ENCODE measurements at regions not wholly inside any gene's neighbourhood (a gene's known extent, or its start where the extent isn't known, plus 50 kb on each side); places are given as distances from the start of the nearest gene placed in this dataset.

DNA sequence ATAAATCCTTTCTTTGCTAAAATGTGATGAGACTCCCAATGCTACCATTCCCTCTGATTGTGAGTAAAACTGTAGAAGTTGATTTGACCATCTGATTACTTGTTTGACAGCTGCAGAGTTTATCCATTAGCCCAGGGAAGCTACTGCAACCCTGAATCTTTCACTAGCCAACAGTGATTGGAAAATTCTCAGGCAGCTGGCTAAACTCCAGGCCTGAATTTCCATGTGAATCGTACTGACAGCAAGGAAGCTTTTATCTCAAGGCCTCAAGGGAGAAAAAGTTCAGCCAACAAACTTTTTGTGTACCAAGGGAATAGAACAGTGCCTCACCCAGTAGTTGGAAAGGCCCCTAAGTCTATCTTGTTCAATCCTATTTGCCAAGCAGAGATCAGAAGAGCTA lies 246.7 kb upstream of the TRPM3 start:
- FAIRE-seq (no peak), DNase-seq (ENCODE audit: low read depth, low spot score) (no peak)
- no peak overlapping the region for H3K9ac ChIP-seq (replicated peaks; ENCODE audit: extremely low read depth, insufficient read depth, low read length)
- dilution Hi-C loops (cut with MboI; ENCODE audit: extremely low pct_ligation_motif_present, low sequenced_read_pairs): no loop called here
- H4K20me1 ChIP-seq (replicated peaks; ENCODE audit: control insufficient read depth, extremely low read depth, insufficient read depth, low read length): no peaks in the 10 kb centered on the region
- no peaks in the 10 kb centered on the region for H3K36me3 ChIP-seq (ENCODE audit: control insufficient read depth in 2 of 2, extremely low read depth in 1 of 2, insufficient read depth in 2 of 2, low read length in 2 of 2)
- no peak overlapping the region for H3K4me2 ChIP-seq (ENCODE audit: insufficient read depth, low read length)
- H3K9me1 ChIP-seq (replicated peaks; ENCODE audit: control insufficient read depth, extremely low read depth, insufficient read depth, low read length): no peaks in the 10 kb centered on the region
- TF ChIP-seq, protein P1, sequence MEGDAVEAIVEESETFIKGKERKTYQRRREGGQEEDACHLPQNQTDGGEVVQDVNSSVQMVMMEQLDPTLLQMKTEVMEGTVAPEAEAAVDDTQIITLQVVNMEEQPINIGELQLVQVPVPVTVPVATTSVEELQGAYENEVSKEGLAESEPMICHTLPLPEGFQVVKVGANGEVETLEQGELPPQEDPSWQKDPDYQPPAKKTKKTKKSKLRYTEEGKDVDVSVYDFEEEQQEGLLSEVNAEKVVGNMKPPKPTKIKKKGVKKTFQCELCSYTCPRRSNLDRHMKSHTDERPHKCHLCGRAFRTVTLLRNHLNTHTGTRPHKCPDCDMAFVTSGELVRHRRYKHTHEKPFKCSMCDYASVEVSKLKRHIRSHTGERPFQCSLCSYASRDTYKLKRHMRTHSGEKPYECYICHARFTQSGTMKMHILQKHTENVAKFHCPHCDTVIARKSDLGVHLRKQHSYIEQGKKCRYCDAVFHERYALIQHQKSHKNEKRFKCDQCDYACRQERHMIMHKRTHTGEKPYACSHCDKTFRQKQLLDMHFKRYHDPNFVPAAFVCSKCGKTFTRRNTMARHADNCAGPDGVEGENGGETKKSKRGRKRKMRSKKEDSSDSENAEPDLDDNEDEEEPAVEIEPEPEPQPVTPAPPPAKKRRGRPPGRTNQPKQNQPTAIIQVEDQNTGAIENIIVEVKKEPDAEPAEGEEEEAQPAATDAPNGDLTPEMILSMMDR (IDR thresholded peaks at IDR 0.05; ENCODE audit: extremely low read depth in 1 of 2, insufficient read depth in 1 of 2, low read depth in 1 of 2, low read length in 2 of 2): no peak
- no peak for TF ChIP-seq EZH2 (IDR thresholded peaks at IDR 0.05; ENCODE audit: borderline replicate concordance, low read depth, low read length, severe bottlenecking)
- no peak for TF ChIP-seq MYC (IDR thresholded peaks at IDR 0.05; ENCODE audit: low read depth, low read length)
- no peak for TF ChIP-seq JUN (IDR thresholded peaks at IDR 0.05; ENCODE audit: borderline replicate concordance, insufficient read depth, insufficient read length, low read depth)
- TF ChIP-seq POLR2AphosphoS5 (IDR thresholded peaks at IDR 0.05; ENCODE audit: insufficient read depth, low read depth, low read length): no peak
- TF ChIP-seq GATA2 (IDR thresholded peaks at IDR 0.05; ENCODE audit: insufficient read depth, insufficient read length, low read depth, low read length): no peak
- TF ChIP-seq, protein P2, sequence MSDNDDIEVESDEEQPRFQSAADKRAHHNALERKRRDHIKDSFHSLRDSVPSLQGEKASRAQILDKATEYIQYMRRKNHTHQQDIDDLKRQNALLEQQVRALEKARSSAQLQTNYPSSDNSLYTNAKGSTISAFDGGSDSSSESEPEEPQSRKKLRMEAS (IDR thresholded peaks at IDR 0.05; ENCODE audit: insufficient read depth, insufficient read length): no peak
- TF ChIP-seq POLR2A (IDR thresholded peaks at IDR 0.05; ENCODE audit: low read depth, low read length): no peak
- no peak for TF ChIP-seq FOS (IDR thresholded peaks at IDR 0.05; ENCODE audit: borderline replicate concordance, insufficient read depth, low read length)
- no peak overlapping the region for H3K27ac ChIP-seq (ENCODE audit: insufficient read depth, low read depth, low read length)
- no peak overlapping the region for H3K4me3 ChIP-seq (replicated peaks in 1 of 3; ENCODE audit: insufficient read depth in 1 of 3, low read depth in 1 of 3, low read length in 3 of 3)
- intact Hi-C loops (cut with micrococcal nuclease): no loop called here
- no peak overlapping the region for H2AFZ ChIP-seq (ENCODE audit: low read depth, low read length)
- ChIA-PET POLR2A (no interaction called here), CTCF (no interaction called here)
- H3K27me3 ChIP-seq (ENCODE audit: control insufficient read depth in 2 of 2, insufficient read depth in 2 of 2, low read length in 2 of 2): no peaks in the 10 kb centered on the region
- BruUV-seq (replicated peaks): no TSS peak
- H3K9me3 ChIP-seq (replicated peaks; ENCODE audit: control insufficient read depth, insufficient read depth, low read length): no peaks in the 10 kb centered on the region
- H3K4me1 ChIP-seq (ENCODE audit: control insufficient read depth, extremely low read depth, insufficient read depth, low read length): no peaks in the 10 kb centered on the region
- H3K79me2 ChIP-seq (ENCODE audit: control insufficient read depth, insufficient read depth, low read length): no peaks in the 10 kb centered on the region

Measured in endothelial cell of umbilical vein (primary cell).